LNCaP clone FGC (cell line): ENCODE measurements at regions not wholly inside any gene's neighbourhood (a gene's known extent, or its start where the extent isn't known, plus 50 kb on each side); places are given as distances from the start of the nearest gene placed in this dataset.

Experiments
- DNase-seq: peaks from one replicate; pipeline ENCODE4 v3.0.0-alpha.2; 2011; ENCODE audit warnings: low read depth
- H3K4me3 ChIP-seq: 2 replicates; pipeline ENCODE4 v1.5.1; 2011; ENCODE audit warnings: mild to moderate bottlenecking, low read depth, low read length, control low read depth
- TF ChIP-seq, protein P1 (sequence below): IDR thresholded peaks from 2 replicates; pipeline ENCODE4 v1.5.1; 2012; ENCODE audit warnings: mild to moderate bottlenecking; ENCODE audit not compliant: control insufficient read depth, insufficient read depth; ENCODE audit errors: extremely low read depth

DNA sequence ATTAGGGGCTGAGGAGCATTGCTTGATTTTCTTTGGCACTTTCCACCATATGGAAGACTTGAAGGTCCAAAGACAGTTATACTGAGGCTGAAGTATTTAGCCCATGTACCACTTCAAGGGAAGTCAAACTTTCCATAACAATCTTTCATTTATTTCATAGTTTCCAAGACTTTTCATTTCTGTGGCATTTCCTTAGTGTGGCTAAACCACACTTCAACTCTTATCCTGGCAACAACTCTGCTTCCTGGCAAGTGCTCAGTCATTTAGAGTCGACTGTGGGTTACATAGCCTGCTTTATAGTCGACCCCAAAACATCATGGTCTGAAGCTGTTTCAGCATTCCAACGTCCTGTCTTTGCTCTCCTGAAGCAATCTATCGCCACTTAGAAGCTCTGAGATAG lies 343.0 kb upstream of the SEMA3D start:
- H3K4me3 ChIP-seq, result no peak overlapping the region
- DNase-seq, result no peak
- TF ChIP-seq, protein P1, sequence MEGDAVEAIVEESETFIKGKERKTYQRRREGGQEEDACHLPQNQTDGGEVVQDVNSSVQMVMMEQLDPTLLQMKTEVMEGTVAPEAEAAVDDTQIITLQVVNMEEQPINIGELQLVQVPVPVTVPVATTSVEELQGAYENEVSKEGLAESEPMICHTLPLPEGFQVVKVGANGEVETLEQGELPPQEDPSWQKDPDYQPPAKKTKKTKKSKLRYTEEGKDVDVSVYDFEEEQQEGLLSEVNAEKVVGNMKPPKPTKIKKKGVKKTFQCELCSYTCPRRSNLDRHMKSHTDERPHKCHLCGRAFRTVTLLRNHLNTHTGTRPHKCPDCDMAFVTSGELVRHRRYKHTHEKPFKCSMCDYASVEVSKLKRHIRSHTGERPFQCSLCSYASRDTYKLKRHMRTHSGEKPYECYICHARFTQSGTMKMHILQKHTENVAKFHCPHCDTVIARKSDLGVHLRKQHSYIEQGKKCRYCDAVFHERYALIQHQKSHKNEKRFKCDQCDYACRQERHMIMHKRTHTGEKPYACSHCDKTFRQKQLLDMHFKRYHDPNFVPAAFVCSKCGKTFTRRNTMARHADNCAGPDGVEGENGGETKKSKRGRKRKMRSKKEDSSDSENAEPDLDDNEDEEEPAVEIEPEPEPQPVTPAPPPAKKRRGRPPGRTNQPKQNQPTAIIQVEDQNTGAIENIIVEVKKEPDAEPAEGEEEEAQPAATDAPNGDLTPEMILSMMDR, result no peak

DNA sequence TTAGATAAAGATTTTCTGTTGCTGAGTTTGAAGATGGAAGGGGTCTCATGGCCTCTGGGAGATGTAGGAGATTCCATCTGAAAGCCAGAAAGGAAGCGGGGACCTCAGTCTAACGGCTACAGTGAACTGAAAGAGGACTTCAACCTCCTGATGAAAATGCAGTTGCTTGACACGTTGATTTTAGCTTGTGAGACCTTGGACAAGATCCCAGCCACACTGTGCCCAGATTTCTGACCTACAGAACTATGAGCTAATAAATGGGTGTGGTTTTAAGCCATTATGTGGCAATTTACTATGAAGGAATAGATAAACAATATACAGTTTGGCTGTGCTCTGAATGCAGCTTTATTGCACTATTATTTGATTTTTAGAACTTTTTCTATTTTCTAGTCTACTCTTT lies 342.3 kb upstream of the SEMA3D start:
- DNase-seq, result no peak
- TF ChIP-seq, protein P1, result no peak
- H3K4me3 ChIP-seq, result no peak overlapping the region

DNA sequence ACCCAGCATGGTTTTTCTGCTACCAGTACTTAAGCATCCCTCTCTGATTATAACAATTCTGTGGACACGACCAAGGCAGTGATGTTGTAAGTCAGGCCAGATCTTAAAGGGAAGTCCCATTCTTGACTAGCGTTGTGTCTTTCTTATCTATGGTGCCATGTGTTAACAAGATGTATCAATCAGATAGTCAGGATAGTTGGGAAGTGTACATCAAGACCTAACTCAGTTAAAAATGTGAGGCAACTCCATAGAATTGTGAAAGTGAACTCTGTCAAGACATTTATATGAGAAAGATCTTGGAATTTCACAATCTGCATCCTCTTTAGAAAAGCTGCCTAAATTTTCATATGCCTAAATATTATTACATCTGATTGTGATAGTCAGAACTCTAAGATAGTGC lies 341.7 kb upstream of the SEMA3D start:
- DNase-seq, result no peak
- H3K4me3 ChIP-seq, result no peak overlapping the region
- TF ChIP-seq, protein P1, result no peak

DNA sequence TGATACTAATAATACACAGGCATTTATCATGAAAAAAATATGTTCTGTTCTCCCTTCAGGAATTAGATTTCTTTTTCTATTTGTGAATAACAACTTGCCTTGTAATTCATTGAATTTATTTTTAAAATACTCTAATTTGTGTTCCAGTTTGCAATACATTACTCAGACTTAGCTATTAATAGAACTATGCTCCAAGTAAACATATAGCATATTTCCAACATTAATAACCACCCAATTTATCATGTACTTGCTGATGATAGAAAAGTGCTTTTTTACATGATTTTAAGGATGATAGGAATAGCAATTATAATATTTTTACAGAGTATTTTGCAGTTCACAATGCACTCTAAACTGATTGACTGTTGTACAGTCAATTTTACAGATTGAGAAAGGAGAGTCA lies 338.8 kb upstream of the SEMA3D start:
- TF ChIP-seq, protein P1, result no peak
- no peak overlapping the region for H3K4me3 ChIP-seq
- DNase-seq, result no peak

DNA sequence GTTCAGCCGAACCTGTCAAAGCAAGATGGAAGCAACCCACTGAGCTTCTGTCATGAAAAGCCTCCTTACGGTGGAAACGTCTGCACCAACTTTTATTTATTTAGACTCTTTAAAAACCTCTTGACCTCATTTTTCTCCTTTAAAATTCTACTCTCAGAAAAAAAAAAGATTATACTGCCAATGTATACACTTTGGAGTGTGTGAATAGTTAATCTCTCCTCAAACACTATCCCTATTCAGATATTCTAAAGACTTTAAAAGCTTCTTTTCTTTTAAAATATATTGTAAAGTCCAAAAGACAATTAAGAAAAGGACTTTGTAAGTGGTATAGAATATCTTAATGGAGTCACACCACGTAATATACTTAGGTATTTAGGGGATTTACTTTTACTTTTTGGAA lies 335.2 kb upstream of the SEMA3D start:
- DNase-seq, result no peak
- TF ChIP-seq, protein P1, result no peak
- H3K4me3 ChIP-seq, result no peak overlapping the region

DNA sequence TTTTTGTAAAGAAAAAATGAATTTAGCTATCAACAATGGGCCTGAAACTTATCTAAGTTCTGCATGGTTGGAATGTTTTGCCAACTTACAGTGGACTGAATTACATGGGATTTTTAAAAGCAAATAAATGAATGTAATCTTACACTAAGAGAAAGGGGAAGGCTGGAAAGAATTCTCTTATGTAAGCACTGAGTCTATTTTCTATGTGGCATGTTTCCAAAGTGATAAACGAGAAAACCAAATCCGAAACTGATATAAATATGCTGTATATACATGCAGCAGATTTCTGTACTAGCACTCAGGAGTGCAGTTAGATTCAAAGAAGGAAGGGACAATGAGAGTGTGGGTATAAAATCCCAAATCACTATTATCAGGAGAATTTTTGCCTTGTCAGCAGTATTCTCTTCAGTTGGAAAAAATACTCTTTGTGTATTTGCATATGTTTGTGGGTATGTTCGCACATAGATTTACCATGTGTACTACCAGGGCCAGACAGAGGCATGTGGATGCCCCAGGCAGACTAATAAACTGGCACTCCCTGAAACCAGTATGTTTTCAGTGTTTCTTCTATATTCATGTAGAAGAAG lies 334.3 kb upstream of the SEMA3D start:
- H3K4me3 ChIP-seq, result no peak overlapping the region
- TF ChIP-seq, protein P1, result no peak
- DNase-seq, result no peak

DNA sequence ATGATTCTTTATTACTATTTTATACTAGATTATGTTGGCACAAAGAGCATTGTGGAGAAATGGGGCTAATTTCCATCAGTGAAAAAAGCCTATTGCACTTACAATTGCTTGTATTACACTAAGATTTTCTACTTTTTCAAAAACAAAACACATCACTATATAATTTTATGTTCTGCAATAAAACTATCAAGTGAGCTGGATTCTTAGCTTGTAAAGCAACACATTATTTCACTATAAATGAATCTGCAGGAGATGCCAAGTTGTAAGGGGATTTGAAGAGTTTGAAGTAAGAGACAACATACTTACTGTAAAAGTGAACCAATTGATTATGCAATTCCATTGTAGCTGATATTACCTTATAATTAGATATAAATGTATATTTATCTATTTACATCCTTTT lies 333.3 kb upstream of the SEMA3D start:
- no peak overlapping the region for H3K4me3 ChIP-seq

More for the DNA sequence above, 333.3 kb upstream of the SEMA3D start:
- DNase-seq, result no peak
- TF ChIP-seq, protein P1, result no peak
